GM13976 (cell line): ENCODE measurements at regions not wholly inside any gene's neighbourhood (a gene's known extent, or its start where the extent isn't known, plus 50 kb on each side); places are given as distances from the start of the nearest gene placed in this dataset.

Source experiments
- DNase-seq: peaks from one replicate; pipeline ENCODE4 v3.0.0; 2012; ENCODE audit warnings: low spot score
- in situ Hi-C: fragments of 300-500 bp; cut with MboI; formaldehyde crosslinking; loops from one replicate; pipeline ENCODE4 v1.12.0; 2022; ENCODE audit warnings: low sequenced_read_pairs, mixed read lengths, inconsistent platforms; ENCODE audit not compliant: unreplicated experiment
- TF ChIP-seq, protein P1 (sequence below): IDR thresholded peaks from 2 replicates; pipeline ENCODE4 v1.5.1; 2012; ENCODE audit warnings: borderline replicate concordance, mild to moderate bottlenecking; ENCODE audit not compliant: insufficient read depth; ENCODE audit errors: extremely low read depth, missing control alignments, control extremely low read depth

DNA sequence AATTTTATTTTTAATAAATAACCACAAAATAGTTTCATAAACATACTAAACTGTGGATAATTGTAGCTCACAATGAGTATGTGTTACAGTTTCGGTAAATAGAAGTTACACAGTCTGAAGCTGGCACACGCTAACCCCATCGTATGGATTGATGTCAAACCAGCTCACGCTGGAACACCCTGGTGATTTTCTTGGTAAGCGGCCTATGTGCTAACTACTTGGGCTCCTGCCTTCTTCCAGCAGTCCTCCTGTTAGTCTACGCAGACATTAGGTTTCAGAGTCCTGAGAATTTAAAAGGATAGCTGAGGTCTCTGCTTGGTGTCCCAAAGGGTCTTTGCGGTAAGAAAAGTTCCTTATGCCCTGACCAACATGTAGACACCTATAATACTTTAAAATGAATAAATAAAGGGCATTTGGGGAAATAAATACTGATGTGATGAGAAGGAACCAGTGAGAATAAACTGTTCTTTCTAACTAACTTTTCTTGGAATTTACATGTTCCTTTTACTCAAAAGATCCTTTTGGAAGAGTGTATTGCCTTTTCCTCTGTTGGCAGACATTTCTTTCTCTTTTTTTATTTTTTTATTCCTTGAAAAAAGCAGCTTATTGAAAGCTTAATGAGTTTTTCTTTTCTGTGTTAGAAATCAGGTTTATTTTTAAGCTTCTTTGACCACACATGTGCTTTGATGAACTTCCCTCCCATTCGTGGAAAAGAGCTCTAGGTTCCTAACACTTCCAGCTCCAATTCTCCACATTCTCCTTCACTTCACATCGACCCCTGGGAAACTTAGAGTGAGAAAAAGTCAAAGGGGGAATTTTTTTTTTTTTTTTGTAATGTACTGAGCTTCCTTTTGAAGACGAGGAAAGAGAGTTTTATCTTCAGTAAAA lies 322.2 kb downstream of the IRS1 start:
- TF ChIP-seq, protein P1, sequence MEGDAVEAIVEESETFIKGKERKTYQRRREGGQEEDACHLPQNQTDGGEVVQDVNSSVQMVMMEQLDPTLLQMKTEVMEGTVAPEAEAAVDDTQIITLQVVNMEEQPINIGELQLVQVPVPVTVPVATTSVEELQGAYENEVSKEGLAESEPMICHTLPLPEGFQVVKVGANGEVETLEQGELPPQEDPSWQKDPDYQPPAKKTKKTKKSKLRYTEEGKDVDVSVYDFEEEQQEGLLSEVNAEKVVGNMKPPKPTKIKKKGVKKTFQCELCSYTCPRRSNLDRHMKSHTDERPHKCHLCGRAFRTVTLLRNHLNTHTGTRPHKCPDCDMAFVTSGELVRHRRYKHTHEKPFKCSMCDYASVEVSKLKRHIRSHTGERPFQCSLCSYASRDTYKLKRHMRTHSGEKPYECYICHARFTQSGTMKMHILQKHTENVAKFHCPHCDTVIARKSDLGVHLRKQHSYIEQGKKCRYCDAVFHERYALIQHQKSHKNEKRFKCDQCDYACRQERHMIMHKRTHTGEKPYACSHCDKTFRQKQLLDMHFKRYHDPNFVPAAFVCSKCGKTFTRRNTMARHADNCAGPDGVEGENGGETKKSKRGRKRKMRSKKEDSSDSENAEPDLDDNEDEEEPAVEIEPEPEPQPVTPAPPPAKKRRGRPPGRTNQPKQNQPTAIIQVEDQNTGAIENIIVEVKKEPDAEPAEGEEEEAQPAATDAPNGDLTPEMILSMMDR = no peak
- in situ Hi-C loops = no loop called here
- DNase-seq = no peak

DNA sequence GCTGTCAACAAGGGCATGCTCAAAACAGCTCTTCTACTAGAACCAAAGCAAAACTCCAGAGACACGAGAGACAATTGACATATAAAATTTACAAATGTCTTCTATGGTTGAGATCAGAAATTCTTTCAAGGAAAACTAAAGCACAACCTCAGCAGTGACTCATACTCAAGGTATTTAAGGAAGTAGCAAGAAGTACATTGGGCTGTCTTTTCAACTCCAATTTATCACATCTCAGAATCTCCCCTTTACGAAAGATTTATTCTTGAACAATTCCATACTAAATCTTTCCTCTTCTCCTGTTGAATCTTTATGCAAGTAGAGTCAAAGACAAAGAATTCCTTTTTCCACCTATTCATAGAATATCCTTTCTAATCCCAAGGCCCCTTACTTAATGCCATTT lies 324.0 kb downstream of the IRS1 start:
- in situ Hi-C loops = no loop called here
- TF ChIP-seq, protein P1 = no peak
- no peak for DNase-seq

DNA sequence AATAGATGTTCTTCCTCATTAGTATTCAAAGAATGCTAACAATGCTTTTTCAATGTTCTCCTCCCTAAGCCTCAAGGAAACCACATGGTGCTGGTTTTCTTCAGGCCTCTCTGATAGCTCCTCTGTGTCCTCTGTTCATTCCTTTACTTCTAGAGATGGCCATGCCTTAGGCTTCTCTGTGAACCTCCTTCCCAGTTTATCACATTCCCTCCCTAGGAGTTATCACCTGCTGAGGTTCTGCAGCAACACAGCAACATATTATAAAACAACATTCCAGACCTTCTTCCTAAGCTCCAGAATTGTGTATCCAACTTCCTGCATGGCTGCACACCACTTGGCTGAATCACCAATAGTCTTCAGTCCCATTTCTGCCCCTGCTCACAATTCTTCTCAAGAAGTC lies 325.5 kb downstream of the IRS1 start:
- TF ChIP-seq, protein P1 = no peak
- DNase-seq = no peak
- in situ Hi-C loops = no loop called here

DNA sequence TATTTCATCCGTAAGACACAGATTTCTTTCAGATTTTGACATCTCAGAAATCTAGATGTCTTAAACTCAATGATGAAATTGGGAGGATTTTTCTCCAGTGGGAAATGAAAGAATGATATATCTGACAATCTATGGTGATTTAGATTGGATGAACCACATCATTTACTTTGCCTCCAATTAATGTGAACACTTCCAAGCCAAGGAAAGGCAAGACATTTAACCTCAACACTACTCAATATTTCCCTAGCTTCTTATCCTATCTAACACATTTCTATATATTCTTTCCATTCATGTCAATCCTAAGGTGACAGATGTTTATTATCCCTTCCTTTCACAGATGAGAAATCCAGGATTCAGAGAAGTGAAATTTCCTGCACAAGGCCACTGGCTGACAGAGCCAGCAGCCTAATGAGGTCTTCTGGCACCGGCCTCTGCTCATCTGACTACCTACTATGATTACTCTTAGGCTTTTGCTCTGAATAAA lies 327.6 kb downstream of the IRS1 start:
- DNase-seq = no peak
- TF ChIP-seq, protein P1 = no peak
- in situ Hi-C loops = no loop called here

DNA sequence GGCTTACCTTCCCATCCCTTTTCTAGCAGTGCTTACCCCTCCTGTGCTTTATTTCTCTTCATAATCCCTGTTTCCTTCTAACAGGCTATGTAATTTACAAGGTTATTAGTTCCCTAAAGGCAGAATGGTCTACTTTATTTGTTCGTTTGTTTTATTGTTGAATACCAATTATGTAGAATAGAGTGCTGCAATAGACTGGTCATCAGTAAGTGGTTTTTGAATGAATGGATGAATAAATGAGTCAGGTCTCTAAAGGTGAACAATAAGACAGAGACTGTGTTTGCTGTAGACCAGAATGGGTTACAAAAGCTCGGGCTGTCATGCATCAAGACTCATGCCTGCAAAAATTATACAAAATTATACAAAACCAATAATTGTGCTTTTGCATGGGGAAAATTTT lies 332.0 kb downstream of the IRS1 start:
- TF ChIP-seq, protein P1 = no peak
- in situ Hi-C loops = no loop called here
- DNase-seq = no peak

DNA sequence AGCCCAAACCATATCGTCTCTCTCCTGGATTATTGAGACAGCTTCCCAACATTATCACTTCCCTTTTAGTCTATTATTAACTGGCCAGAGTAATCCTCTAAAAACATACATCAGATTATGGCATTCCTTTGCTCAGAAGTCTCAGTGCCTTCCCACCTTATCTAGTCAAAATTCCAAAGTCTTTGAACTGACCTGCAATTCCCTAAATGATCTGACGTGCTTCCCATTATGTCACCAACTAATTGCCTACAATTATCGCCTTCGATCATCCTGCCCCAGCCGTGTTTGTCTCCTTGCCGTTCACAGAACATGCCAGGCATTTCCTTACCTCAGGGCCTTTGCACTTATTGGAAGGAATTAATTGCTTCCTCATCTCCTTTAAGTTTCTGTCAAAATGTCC lies 332.4 kb downstream of the IRS1 start:
- in situ Hi-C loops = no loop called here
- DNase-seq = no peak
- TF ChIP-seq, protein P1 = no peak
